HFF-Myc (cell line): ENCODE measurements at regions not wholly inside any gene's neighbourhood (a gene's known extent, or its start where the extent isn't known, plus 50 kb on each side); places are given as distances from the start of the nearest gene placed in this dataset.

Source experiments
- DNase-seq: peaks from one replicate; pipeline ENCODE4 v3.0.0-alpha.2; 2011; ENCODE audit warnings: low read depth; ENCODE audit errors: extremely low read depth
- H3K4me3 ChIP-seq: replicated peaks from 2 replicates; pipeline ENCODE4 v1.5.1; 2011; ENCODE audit warnings: low read depth, mild to moderate bottlenecking, control low read depth, low read length
- CTCF ChIP-seq: IDR thresholded peaks from 2 replicates; pipeline ENCODE4 v1.5.1; 2012; ENCODE audit warnings: mild to moderate bottlenecking, low read depth, low read length, control low read depth; ENCODE audit errors: missing control alignments

GRCh38 chr3:70570584-70570983, 258.1 kb upstream of the MDFIC2 start:
- TF ChIP-seq CTCF = no peak
- no peak for DNase-seq

GRCh38 chr3:70568626-70569025, 256.2 kb upstream of the MDFIC2 start:
- DNase-seq = no peak

More at GRCh38 chr3:70570584-70570983, 258.1 kb upstream of the MDFIC2 start:
- no peak overlapping the region for H3K4me3 ChIP-seq

DNA sequence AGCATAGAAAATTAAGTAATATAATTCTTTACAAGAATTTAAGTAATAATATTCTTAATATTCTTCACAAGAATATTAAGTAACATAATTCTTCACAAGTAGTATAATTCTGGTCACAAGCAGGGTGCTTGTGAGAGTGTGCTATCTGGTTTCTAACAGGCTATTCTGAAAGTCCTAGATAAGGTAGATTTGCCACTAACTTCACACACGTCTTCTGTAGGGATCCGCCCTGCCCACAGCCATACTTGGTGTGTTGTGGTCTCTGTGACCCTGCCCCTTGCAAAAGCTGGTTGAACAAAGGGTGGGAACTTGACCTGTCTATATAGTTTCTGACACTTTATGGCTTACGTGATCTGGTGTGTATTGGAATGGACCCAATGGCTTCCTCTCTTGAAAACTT, 253.4 kb upstream of the MDFIC2 start:
- TF ChIP-seq CTCF = no peak
- no peak overlapping the region for H3K4me3 ChIP-seq
- no peak for DNase-seq

More at GRCh38 chr3:70568626-70569025, 256.2 kb upstream of the MDFIC2 start:
- no peak for TF ChIP-seq CTCF
- H3K4me3 ChIP-seq = no peak overlapping the region

DNA sequence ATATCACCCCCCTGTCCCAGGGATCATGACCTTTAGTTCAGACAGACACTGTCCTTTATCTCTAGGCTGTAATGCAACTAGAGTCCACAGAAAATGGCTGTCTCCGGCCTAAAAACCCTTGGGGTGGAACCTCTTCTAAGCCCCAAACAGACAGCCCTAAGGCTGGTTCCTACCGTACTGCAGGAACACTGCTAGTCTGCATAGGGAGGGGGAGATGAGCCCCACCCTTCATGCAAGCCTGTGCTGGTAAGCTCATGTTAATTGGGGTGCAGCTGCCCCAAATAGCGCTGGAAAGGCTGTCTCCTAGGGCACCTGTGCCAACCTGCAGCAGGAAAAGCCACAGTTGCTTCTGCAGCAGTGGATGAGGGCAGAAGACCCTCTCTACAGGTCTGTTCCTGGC, 252.1 kb upstream of the MDFIC2 start:
- DNase-seq = no peak
- no peak for TF ChIP-seq CTCF
- no peak overlapping the region for H3K4me3 ChIP-seq

GRCh38 chr3:70561796-70562195, 249.4 kb upstream of the MDFIC2 start:
- H3K4me3 ChIP-seq = no peak overlapping the region
- TF ChIP-seq CTCF = no peak
- no peak for DNase-seq

- no peak for TF ChIP-seq CTCF
- H3K4me3 ChIP-seq = no peak overlapping the region
- DNase-seq = no peak
Measured at GRCh38 chr3:70558956-70559355, 246.5 kb upstream of the MDFIC2 start.

DNA sequence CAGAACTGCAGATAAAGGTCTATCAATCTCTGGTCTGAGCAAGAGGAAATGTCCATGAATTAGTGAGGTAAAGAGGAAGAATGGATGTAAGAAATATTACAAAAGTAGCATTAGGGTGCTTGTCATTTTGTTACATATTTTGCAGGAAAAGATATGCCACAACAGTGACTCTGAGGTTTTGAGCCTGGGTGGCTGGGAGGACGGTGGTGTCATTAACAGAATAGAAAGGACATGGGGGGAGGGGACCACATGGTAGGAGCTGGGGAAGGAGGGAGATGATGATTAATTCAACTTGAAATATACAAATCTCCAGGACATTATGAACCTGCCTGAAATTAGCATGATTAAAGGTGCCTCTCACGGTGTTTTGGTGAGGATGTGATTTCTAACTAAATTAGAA, 245.5 kb upstream of the MDFIC2 start:
- no peak for DNase-seq
- no peak for TF ChIP-seq CTCF
- no peak overlapping the region for H3K4me3 ChIP-seq
